ENCODE measurements at regions not wholly inside any gene's neighbourhood (a gene's known extent, or its start where the extent isn't known, plus 50 kb on each side); places are given as distances from the start of the nearest gene placed in this dataset.
A peak's percentile ranks its signal among the peaks of the same experiment; 100 is the strongest.

GRCh38 chr15:47876986-47877385 lies 159.7 kb downstream of the SEMA6D start:
- TF ChIP-seq, protein P1, sequence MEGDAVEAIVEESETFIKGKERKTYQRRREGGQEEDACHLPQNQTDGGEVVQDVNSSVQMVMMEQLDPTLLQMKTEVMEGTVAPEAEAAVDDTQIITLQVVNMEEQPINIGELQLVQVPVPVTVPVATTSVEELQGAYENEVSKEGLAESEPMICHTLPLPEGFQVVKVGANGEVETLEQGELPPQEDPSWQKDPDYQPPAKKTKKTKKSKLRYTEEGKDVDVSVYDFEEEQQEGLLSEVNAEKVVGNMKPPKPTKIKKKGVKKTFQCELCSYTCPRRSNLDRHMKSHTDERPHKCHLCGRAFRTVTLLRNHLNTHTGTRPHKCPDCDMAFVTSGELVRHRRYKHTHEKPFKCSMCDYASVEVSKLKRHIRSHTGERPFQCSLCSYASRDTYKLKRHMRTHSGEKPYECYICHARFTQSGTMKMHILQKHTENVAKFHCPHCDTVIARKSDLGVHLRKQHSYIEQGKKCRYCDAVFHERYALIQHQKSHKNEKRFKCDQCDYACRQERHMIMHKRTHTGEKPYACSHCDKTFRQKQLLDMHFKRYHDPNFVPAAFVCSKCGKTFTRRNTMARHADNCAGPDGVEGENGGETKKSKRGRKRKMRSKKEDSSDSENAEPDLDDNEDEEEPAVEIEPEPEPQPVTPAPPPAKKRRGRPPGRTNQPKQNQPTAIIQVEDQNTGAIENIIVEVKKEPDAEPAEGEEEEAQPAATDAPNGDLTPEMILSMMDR (conservative IDR thresholded peaks at IDR 0.05; ENCODE audit: low read depth, low read length): no peak
- no peak for DNase-seq (ENCODE audit: low read depth)

DNA sequence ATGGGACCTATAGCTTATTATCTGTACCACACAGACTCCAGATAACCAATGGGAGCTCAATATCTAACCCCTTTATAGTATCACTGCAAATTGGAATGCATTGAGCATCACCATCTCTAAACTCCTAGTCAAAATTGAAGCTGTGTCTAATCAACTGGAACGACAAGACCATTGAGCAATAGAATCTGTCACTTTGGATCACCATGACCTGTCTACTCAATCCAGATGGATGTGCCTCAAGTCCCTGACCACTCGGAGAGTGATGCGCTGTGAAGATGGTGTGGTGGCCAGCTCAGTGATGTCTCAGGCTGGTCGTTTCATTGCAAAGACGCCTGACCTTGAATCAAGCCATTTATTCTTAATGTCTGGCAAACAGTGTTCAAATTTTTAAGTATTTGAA lies 160.5 kb downstream of the SEMA6D start:
- TF ChIP-seq, protein P1 (conservative IDR thresholded peaks at IDR 0.05; ENCODE audit: low read depth, low read length): no peak
- no peak overlapping the region for H3K4me3 ChIP-seq (ENCODE audit: low read depth, low read length)
- no peak for DNase-seq (ENCODE audit: low read depth)

More at GRCh38 chr15:47876986-47877385, 159.7 kb downstream of the SEMA6D start:
- H3K4me3 ChIP-seq (ENCODE audit: low read depth, low read length): no peak overlapping the region

- H3K4me3 ChIP-seq (ENCODE audit: low read depth, low read length): no peak overlapping the region
- TF ChIP-seq, protein P1 (conservative IDR thresholded peaks at IDR 0.05; ENCODE audit: low read depth, low read length): no peak
- peak; percentile 51 for DNase-seq (ENCODE audit: low read depth)
These were observed 168.6 kb downstream of the SEMA6D start for GRCh38 chr15:47885920-47886319.

DNA sequence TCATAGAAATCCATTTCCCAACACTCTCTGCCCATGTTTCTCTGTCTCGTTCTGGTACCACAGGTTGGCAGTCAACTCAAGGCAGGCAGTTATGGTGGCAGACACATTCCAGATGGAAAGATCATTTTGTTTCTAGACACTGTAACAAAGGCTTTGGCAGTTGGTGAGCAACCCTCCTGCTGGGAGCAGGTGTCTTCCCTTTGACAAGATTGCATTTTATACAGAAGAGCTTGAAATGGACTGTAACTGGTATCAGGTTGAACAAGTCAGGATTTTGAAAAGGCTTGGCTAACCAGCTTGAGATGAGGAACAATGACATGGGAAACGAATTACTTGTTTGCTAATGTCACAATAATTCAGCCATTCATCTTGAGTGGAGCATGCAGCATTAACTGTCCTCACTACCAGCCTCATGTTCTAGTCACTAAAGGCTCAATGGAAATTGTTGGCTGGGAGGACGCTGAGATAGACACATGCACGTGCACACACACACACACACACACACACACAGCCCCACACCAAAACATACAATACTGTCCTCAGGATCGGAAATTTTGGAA lies 170.0 kb downstream of the SEMA6D start:
- DNase-seq (ENCODE audit: low read depth): no peak
- TF ChIP-seq, protein P1 (conservative IDR thresholded peaks at IDR 0.05; ENCODE audit: low read depth, low read length): no peak
- H3K4me3 ChIP-seq (ENCODE audit: low read depth, low read length): no peak overlapping the region

DNA sequence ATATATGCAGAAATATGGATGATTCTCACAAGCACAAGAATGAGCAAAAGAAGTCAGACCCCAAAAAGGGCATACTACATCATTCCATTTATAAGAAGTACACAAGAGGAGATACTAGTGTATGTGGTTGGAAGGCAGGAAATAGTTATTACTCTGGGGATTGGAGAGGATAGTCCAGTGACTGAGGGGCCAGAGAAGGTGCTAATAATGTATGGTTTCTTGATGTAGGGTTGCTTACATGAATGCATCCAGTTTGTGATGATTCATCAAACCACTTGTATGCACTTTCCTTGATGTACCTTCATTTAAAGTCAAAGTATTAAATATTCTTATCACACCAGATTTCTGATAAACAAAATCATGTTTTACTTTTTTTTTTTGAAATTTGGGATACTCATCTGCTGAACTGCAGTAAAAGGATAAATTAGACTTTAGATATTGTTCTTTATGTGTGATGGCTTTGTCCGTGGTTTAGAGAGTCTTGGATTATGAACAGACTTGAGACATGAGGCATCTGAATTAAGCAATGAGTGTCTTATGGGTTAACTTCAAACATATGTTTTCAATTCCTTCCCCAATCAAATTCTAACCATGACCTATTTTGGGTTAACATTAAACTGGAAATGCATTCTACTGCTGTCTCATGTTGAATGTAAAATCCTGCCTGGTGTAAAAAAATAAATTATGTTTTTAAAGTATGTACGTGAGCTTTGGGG lies 171.2 kb downstream of the SEMA6D start:
- no peak for DNase-seq (ENCODE audit: low read depth)
- TF ChIP-seq, protein P1 (conservative IDR thresholded peaks at IDR 0.05; ENCODE audit: low read depth, low read length): no peak
- H3K4me3 ChIP-seq (ENCODE audit: low read depth, low read length): no peak overlapping the region

DNA sequence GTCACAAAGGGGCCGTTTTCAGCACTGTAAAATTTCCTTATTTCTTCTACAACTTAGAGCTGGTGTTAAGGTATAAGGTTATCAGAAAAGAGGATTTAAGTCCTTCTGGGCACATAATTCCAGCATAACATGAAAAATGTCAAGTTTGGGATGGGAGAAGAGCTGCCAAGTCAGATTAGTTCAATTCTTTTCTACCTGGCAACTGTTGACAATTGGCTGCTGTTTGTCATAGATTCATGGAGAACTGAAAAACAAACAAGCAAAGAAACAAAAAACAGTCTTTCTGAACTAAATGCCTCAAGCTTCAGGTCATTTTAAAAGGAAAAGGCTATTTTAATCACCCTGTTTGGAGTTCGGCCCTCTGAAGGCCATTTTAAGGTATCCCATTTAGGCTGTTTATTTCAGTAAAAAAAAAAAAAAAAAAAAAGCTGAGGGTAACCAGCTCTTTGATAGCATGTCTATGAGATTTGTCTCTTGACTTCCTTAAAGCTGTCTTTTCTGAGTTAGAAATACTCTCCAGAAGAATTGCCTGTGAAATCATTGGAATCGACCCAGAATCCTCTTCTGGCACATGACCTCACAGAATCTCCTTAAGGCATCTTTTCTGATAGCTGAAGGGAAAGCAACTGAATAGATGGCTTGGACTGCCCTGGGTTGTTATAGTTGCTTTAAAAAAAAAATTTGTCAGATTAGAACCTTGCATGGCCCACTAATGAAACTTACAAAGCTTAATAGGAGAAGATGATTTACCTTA lies 173.3 kb downstream of the SEMA6D start:
- TF ChIP-seq, protein P1 (conservative IDR thresholded peaks at IDR 0.05; ENCODE audit: low read depth, low read length): no peak
- DNase-seq (ENCODE audit: low read depth): no peak
- H3K4me3 ChIP-seq (ENCODE audit: low read depth, low read length): no peak overlapping the region

All from choroid plexus epithelial cell (primary cell).